BLaER1 treated with 17β-estradiol and CSF1 and Interleukin-3, amounts not matched to agents 10 nM and 100 nM (cell line): ENCODE measurements at regions not wholly inside any gene's neighbourhood (a gene's known extent, or its start where the extent isn't known, plus 50 kb on each side); places are given as distances from the start of the nearest gene placed in this dataset.
"Not testable (repeated sequence)": the region's sequence is repeated elsewhere in the genome, so short reads cannot be mapped to it uniquely, and the experiment has no call there.

Experiments
- H3K27ac ChIP-seq, 11 experiments: shearing (Covaris generic); formaldehyde crosslinking; 2 replicates each; pipeline ENCODE4 v1.8.1; 2022
- H3K27me3 ChIP-seq, 11 experiments: shearing (Covaris generic); formaldehyde crosslinking; 2 replicates each; pipeline ENCODE4 v1.8.1; 2022
- H3K36me3 ChIP-seq, 11 experiments: shearing (Covaris generic); formaldehyde crosslinking; 2 replicates each; pipeline ENCODE4 v1.8.1; 2022
- H3K4me1 ChIP-seq, 10 experiments: shearing (Covaris generic); formaldehyde crosslinking; 2 replicates each; pipeline ENCODE4 v1.8.1; 2022
- H3K4me2 ChIP-seq, 11 experiments: shearing (Covaris generic); formaldehyde crosslinking; 2 replicates each; pipeline ENCODE4 v1.8.1; 2022
- H3K4me3 ChIP-seq, 10 experiments: shearing (Covaris generic); formaldehyde crosslinking; 2 replicates each; pipeline ENCODE4 v1.8.1; 2022
- H3K9ac ChIP-seq, 11 experiments: shearing (Covaris generic); formaldehyde crosslinking; 2 replicates each; pipeline ENCODE4 v1.8.1; 2022
- H3K9me3 ChIP-seq, 11 experiments: shearing (Covaris generic); formaldehyde crosslinking; replicated peaks in 1 of 11; 2 replicates each; pipeline ENCODE4 v1.8.1; 2022
- H4K20me1 ChIP-seq, 11 experiments: shearing (Covaris generic); formaldehyde crosslinking; 2 replicates each; pipeline ENCODE4 v1.8.1; 2022
- Cebpa-rat ChIP-seq, 11 experiments: shearing (Covaris generic); IDR thresholded peaks; 2 replicates each; pipeline ENCODE4 v1.8.1; 2022

GRCh38 chr16:19959736-19960135 is 75.1 kb upstream of the GPRC5B start:
- Histone ChIP-seq H3K4me3 (no peak overlapping the region), H4K20me1 (no peaks in the 10 kb centered on the region), H3K4me1 (no peaks in the 10 kb centered on the region), H3K36me3 (no peaks in the 10 kb centered on the region), H3K9me3 (no peaks in the 10 kb centered on the region), H3K4me2 (no peak overlapping the region), H3K27ac (no peak overlapping the region), H3K9ac (no peak overlapping the region), H3K27me3 (no peaks in the 10 kb centered on the region)
- no peak for TF ChIP-seq Cebpa-rat (IDR thresholded peaks at IDR 0.05)

- not testable (repeated sequence) for H3K4me1 ChIP-seq, H3K27me3 ChIP-seq, H3K36me3 ChIP-seq, H3K4me3 ChIP-seq, H3K27ac ChIP-seq, H3K9ac ChIP-seq, H3K4me2 ChIP-seq, H4K20me1 ChIP-seq, H3K9me3 ChIP-seq
Observed at GRCh38 chr16:19955896-19956295, 71.2 kb upstream of the GPRC5B start.

- H3K9me3 ChIP-seq, H3K27me3 ChIP-seq, H3K4me2 ChIP-seq, H3K9ac ChIP-seq, H3K36me3 ChIP-seq, H3K27ac ChIP-seq, H3K4me1 ChIP-seq, H3K4me3 ChIP-seq, H4K20me1 ChIP-seq: not testable (repeated sequence)
Observed at GRCh38 chr16:19955084-19955483, 70.4 kb upstream of the GPRC5B start.

GRCh38 chr16:19948186-19949104 is 63.8 kb upstream of the GPRC5B start:
- H3K9me3 ChIP-seq = no peaks in the 10 kb centered on the region
- no peaks in the 10 kb centered on the region for H3K36me3 ChIP-seq
- no peak overlapping the region for H3K4me2 ChIP-seq
- no peaks in the 10 kb centered on the region for H3K4me1 ChIP-seq
- H3K4me3 ChIP-seq = no peak overlapping the region
- no peak overlapping the region for H3K27ac ChIP-seq
- no peak overlapping the region for H3K9ac ChIP-seq
- H4K20me1 ChIP-seq = no peaks in the 10 kb centered on the region
- no peaks in the 10 kb centered on the region for H3K27me3 ChIP-seq
- no peak for TF ChIP-seq Cebpa-rat (IDR thresholded peaks at IDR 0.05)

- Histone ChIP-seq H3K36me3 (no peaks in the 10 kb centered on the region), H3K4me1 (no peaks in the 10 kb centered on the region), H4K20me1 (no peaks in the 10 kb centered on the region), H3K4me2 (no peak overlapping the region), H3K27me3 (no peaks in the 10 kb centered on the region), H3K9ac (no peak overlapping the region), H3K4me3 (no peak overlapping the region), H3K27ac (no peak overlapping the region), H3K9me3 (no peaks in the 10 kb centered on the region)
- no peak for TF ChIP-seq Cebpa-rat (IDR thresholded peaks at IDR 0.05)
Observed at GRCh38 chr16:19945934-19946333, 61.3 kb upstream of the GPRC5B start.

- H3K9ac ChIP-seq = no peak overlapping the region
Observed at GRCh38 chr16:19940195-19940594, 55.5 kb upstream of the GPRC5B start.

GRCh38 chr16:19939553-19939952 is 54.9 kb upstream of the GPRC5B start:
- H3K9ac ChIP-seq = no peak overlapping the region

More at GRCh38 chr16:19940195-19940594, 55.5 kb upstream of the GPRC5B start:
- Histone ChIP-seq H3K27me3 (no peaks in the 10 kb centered on the region), H3K4me2 (peak overlapping the region in 6 of 11 experiments; percentile 5 to 43 (median 28); a peak in 6 of 22 replicates), H3K36me3 (no peaks in the 10 kb centered on the region), H3K27ac (no peak overlapping the region), H3K4me3 (no peak overlapping the region), H4K20me1 (no peaks in the 10 kb centered on the region), H3K9me3 (no peaks in the 10 kb centered on the region), H3K4me1 (peaks cover 0 to 14% (median 0%) of the 10 kb centered on the region in 10 experiments; a peak in 5 of 20 replicates)
- no peak for TF ChIP-seq Cebpa-rat (IDR thresholded peaks at IDR 0.05)

GRCh38 chr16:19938536-19938935 is 53.9 kb upstream of the GPRC5B start:
- Histone ChIP-seq H3K9me3 (no peaks in the 10 kb centered on the region), H3K4me3 (no peak overlapping the region), H3K27ac (no peak overlapping the region), H3K27me3 (no peaks in the 10 kb centered on the region), H3K36me3 (no peaks in the 10 kb centered on the region), H3K9ac (no peak overlapping the region), H4K20me1 (no peaks in the 10 kb centered on the region), H3K4me1 (peaks cover 0 to 14% (median 0%) of the 10 kb centered on the region in 10 experiments; a peak in 5 of 20 replicates), H3K4me2 (no peak overlapping the region)
- TF ChIP-seq Cebpa-rat (IDR thresholded peaks at IDR 0.05) = no peak

More at GRCh38 chr16:19939553-19939952, 54.9 kb upstream of the GPRC5B start:
- H3K4me2 ChIP-seq = peak overlapping the region in 6 of 11 experiments; percentile 5 to 43 (median 28); a peak in 5 of 22 replicates
- no peak overlapping the region for H3K4me3 ChIP-seq
- TF ChIP-seq Cebpa-rat (IDR thresholded peaks at IDR 0.05) = no peak
- no peaks in the 10 kb centered on the region for H3K36me3 ChIP-seq
- no peaks in the 10 kb centered on the region for H3K9me3 ChIP-seq
- H4K20me1 ChIP-seq = no peaks in the 10 kb centered on the region
- H3K4me1 ChIP-seq = peaks cover 0 to 14% (median 0%) of the 10 kb centered on the region in 10 experiments; a peak in 5 of 20 replicates
- no peak overlapping the region for H3K27ac ChIP-seq
- no peaks in the 10 kb centered on the region for H3K27me3 ChIP-seq

GRCh38 chr16:19936441-19936840 is 51.8 kb upstream of the GPRC5B start:
- H3K36me3 ChIP-seq = no peaks in the 10 kb centered on the region
- no peak for TF ChIP-seq Cebpa-rat (IDR thresholded peaks at IDR 0.05)
- peaks cover 0 to 14% (median 0%) of the 10 kb centered on the region in 10 experiments; a peak in 5 of 20 replicates for H3K4me1 ChIP-seq
- no peaks in the 10 kb centered on the region for H3K27me3 ChIP-seq
- no peak overlapping the region for H3K4me3 ChIP-seq
- H3K27ac ChIP-seq = no peak overlapping the region
- H3K9ac ChIP-seq = no peak overlapping the region
- no peak overlapping the region for H3K4me2 ChIP-seq
- H4K20me1 ChIP-seq = no peaks in the 10 kb centered on the region
- no peaks in the 10 kb centered on the region for H3K9me3 ChIP-seq

GRCh38 chr16:19935694-19936093 is 51.0 kb upstream of the GPRC5B start:
- Histone ChIP-seq H3K4me1 (peaks cover 0 to 14% (median 0%) of the 10 kb centered on the region in 10 experiments; a peak in 5 of 20 replicates), H3K9ac (no peak overlapping the region), H3K27me3 (no peaks in the 10 kb centered on the region), H3K36me3 (no peaks in the 10 kb centered on the region), H4K20me1 (no peaks in the 10 kb centered on the region), H3K4me3 (no peak overlapping the region), H3K9me3 (no peaks in the 10 kb centered on the region), H3K27ac (no peak overlapping the region), H3K4me2 (no peak overlapping the region)
- TF ChIP-seq Cebpa-rat (IDR thresholded peaks at IDR 0.05) = no peak
